Nephron (organoid): ENCODE measurements at regions not wholly inside any gene's neighbourhood (a gene's known extent, or its start where the extent isn't known, plus 50 kb on each side); places are given as distances from the start of the nearest gene placed in this dataset.

ENCODE experiments used
- H3K27ac Mint-ChIP-seq, 3 experiments: 2 replicates each; pipeline ENCODE4 v1.8.0; 2020; ENCODE audit warnings: mixed read lengths in 3 of 3, mild to moderate bottlenecking in 2 of 3, moderate library complexity in 1 of 3
- H3K27me3 Mint-ChIP-seq: 2 replicates; pipeline ENCODE4 v1.8.0; 2021; ENCODE audit warnings: low read depth, mild to moderate bottlenecking, moderate library complexity, mixed read lengths
- H3K36me3 Mint-ChIP-seq: 2 replicates; pipeline ENCODE4 v1.8.0; 2020; ENCODE audit warnings: low read depth, mixed read lengths
- H3K4me1 Mint-ChIP-seq: 2 replicates; pipeline ENCODE4 v1.8.0; 2020; ENCODE audit warnings: mixed read lengths
- H3K4me3 Mint-ChIP-seq, 3 experiments: 2 replicates each; pipeline ENCODE4 v1.8.0; 2020; ENCODE audit warnings: mild to moderate bottlenecking in 3 of 3, mixed read lengths in 3 of 3, moderate library complexity in 2 of 3
- H3K9me3 Mint-ChIP-seq: 2 replicates; pipeline ENCODE4 v1.8.0; 2020; ENCODE audit warnings: mixed read lengths
- CTCF ChIP-seq, 3 experiments: fragments of 200-600 bp; sonication (generic); IDR thresholded peaks; one replicate each; pipeline ENCODE4 v1.5.0; 2021; ENCODE audit warnings: antibody characterized with exemption in 3 of 3; ENCODE audit not compliant: unreplicated experiment in 3 of 3

DNA sequence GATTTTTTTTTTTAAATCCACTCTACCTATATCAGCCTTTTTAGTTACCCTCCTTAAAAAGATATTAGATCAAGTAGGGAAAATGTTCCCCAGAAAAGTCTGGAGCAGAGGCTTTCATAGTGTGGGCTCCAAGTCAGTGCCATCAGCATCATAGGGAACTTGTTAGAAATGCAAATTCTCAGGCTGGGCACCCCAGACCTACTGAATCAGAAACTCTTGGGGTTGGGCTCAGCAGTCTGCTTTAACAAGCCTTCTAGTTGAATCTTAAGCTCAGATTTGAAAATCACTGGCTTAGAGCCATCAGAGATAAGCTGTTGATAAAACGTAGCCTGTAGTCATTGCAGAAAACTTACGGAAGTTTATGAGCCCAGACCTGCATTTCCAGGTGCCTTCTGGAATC, 140.1 kb downstream of the TMEM38B start:
- Mint-ChIP-seq H3K4me1 (peaks cover 14% of the 10 kb centered on the region), H3K36me3 (no peaks in the 10 kb centered on the region), H3K4me3 (no peak overlapping the region), H3K9me3 (no peaks in the 10 kb centered on the region), H3K27me3 (no peaks in the 10 kb centered on the region), H3K27ac (no peak overlapping the region)
- no peak for TF ChIP-seq CTCF (IDR thresholded peaks at IDR 0.05; ENCODE audit: unreplicated experiment in 3 of 3)

DNA sequence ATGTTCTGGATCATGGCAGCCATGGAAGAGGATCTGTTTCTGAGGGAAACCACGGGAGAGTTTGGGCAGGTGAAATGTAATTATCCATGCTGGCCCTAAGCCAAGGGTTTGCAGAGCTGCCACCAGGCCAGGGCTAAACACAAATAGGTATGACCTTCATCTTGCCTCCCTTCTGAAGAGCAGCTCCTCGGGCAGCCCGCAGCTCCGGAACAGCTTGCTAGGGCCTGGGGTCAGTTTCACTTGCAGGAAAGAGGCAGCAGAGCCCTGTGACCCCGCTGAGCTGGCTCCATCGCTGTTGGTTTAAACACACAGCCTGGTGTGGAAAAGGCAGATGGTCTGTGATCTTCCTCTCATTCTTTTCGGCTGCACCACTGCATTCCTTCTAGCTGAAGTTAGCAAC, 141.4 kb downstream of the TMEM38B start:
- H3K27me3 Mint-ChIP-seq: peaks cover under 1% of the 10 kb centered on the region
- no peak overlapping the region for H3K4me3 Mint-ChIP-seq
- H3K27ac Mint-ChIP-seq: peak overlapping the region in 1 of 3 experiments; percentile 24
- H3K4me1 Mint-ChIP-seq: peaks cover 14% of the 10 kb centered on the region
- TF ChIP-seq CTCF (IDR thresholded peaks at IDR 0.05; ENCODE audit: unreplicated experiment in 3 of 3): no peak
- no peaks in the 10 kb centered on the region for H3K9me3 Mint-ChIP-seq
- no peaks in the 10 kb centered on the region for H3K36me3 Mint-ChIP-seq

DNA sequence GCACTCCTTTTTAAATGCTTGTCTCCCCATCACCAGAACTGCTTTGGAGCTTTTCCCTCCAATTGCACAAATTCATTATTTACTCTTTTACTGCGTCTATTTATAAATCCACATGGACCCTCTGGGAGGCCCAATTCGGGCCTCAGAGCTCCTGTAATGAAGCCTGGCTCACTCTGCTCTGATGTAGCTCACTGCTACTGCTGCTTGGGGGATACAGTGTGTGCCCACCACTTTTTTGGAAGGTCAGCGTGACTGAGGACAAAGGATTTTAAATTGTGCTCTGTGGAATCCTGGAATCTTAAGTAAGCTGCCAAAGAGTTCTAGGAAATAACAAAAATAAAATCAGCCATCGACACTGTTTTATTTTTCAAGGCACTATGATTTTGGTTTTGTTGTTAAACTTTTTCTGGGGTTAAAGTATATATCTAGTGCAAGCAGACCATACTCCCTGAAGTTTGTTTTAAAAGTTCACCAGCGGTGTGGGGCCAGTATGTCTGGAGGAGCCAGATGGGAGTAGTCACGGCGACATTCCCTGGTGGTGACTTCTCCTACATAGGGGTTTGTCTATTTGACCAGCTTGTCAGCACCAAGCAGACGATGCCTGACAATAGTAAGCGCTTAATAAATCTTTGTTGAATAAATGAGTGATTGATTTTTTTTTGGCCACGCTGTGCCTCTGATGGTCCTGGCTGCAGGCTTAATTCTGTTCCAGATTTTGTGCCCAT, 142.8 kb downstream of the TMEM38B start:
- Mint-ChIP-seq H3K27ac (peak overlapping the region; percentile 24 to 74 (median 62)), H3K4me3 (no peak overlapping the region), H3K4me1 (peaks cover 14% of the 10 kb centered on the region), H3K9me3 (no peaks in the 10 kb centered on the region), H3K27me3 (peaks cover 3% of the 10 kb centered on the region), H3K36me3 (no peaks in the 10 kb centered on the region)
- no peak for TF ChIP-seq CTCF (IDR thresholded peaks at IDR 0.05; ENCODE audit: unreplicated experiment in 3 of 3)

DNA sequence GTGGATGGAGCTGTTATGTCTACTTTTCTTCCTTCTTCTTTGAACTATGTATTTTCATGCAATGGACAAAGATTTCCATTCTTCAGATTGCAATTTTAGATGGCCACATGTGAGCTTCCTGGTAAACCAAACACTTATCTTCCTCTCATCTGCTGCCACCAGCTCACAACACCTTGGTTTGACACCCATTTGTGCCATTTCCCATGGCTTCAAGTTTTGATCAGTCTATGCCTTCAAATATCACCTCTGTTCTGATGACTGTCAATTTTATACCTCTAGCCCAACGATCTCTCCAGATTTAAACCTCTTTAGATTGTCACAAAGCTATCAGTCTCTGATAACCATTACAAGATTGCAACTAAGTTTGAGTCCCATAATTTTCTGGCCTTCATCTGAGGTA, 147.2 kb downstream of the TMEM38B start:
- Mint-ChIP-seq H3K4me3 (no peak overlapping the region), H3K36me3 (no peaks in the 10 kb centered on the region), H3K27ac (no peak overlapping the region), H3K9me3 (no peaks in the 10 kb centered on the region), H3K4me1 (peaks cover 7% of the 10 kb centered on the region), H3K27me3 (peaks cover 3% of the 10 kb centered on the region)
- TF ChIP-seq CTCF (IDR thresholded peaks at IDR 0.05; ENCODE audit: unreplicated experiment in 3 of 3): no peak

- no peak overlapping the region for H3K27ac Mint-ChIP-seq
- no peaks in the 10 kb centered on the region for H3K9me3 Mint-ChIP-seq
- H3K36me3 Mint-ChIP-seq: no peaks in the 10 kb centered on the region
- TF ChIP-seq CTCF (IDR thresholded peaks at IDR 0.05; ENCODE audit: unreplicated experiment in 3 of 3): peak; percentile 75 to 90 (median 76)
- H3K4me3 Mint-ChIP-seq: no peak overlapping the region
- H3K4me1 Mint-ChIP-seq: peaks cover under 1% of the 10 kb centered on the region
- H3K27me3 Mint-ChIP-seq: peaks cover 3% of the 10 kb centered on the region
Measured at GRCh38 chr9:105842023-105842644, 147.8 kb downstream of the TMEM38B start.

DNA sequence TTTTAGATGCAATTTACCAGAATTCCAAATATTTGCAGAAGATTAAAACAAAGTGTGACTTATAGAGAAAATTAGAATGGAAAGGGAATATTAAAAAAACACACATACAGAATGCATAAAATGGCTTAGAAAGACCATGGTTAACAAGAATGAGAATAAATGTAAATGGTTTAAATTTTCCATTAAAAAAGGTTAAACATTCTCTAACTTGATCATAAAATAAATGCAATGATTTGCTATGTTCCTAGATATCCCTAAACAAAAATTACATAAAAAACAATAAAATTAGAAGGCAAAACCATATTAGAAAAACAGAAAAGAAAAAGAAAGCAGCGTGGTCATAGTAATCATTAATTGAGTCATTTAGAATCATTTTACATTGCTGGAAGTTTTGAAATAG, 152.5 kb downstream of the TMEM38B start:
- Mint-ChIP-seq H3K4me3 (no peak overlapping the region), H3K36me3 (no peaks in the 10 kb centered on the region), H3K9me3 (no peaks in the 10 kb centered on the region), H3K27ac (no peak overlapping the region), H3K4me1 (no peaks in the 10 kb centered on the region), H3K27me3 (peaks cover 3% of the 10 kb centered on the region)
- TF ChIP-seq CTCF (IDR thresholded peaks at IDR 0.05; ENCODE audit: unreplicated experiment in 3 of 3): no peak
